PC-3 (cell line): ENCODE measurements at regions not wholly inside any gene's neighbourhood (a gene's known extent, or its start where the extent isn't known, plus 50 kb on each side); places are given as distances from the start of the nearest gene placed in this dataset.
A peak's percentile ranks its signal among the peaks of the same experiment; 100 is the strongest.

Experiments used
- ATAC-seq: fragments of 200-7000 bp; cut with Tn5 transposase; 2 replicates; pipeline ENCODE4 v1.9.1; 2020; ENCODE audit warnings: mild to moderate bottlenecking, moderate library complexity
- BruUV-seq: library from RNA; stranded (reverse); fragments of 400-500 nt; replicated peaks from 2 replicates; lab custom pipeline; 2021; lab: Mats Ljungman, UMichigan
- CTCF ChIA-PET: fragments of 300-600 bp; sonication (Branson Sonifier 250); formaldehyde crosslinking; loops from one replicate; lab custom pipeline; 2022; ENCODE audit warnings: antibody characterized with exemption; lab: Charles Lee
- POLR2A ChIA-PET: fragments of 300-600 bp; sonication (Branson Sonifier 250); formaldehyde crosslinking; loops from one replicate; lab custom pipeline; 2022; ENCODE audit warnings: antibody characterized with exemption; ENCODE audit not compliant: unreplicated experiment; lab: Charles Lee
- DNase-seq: peaks from one replicate; pipeline ENCODE4 v3.0.0-alpha.2; 2015
- H2AFZ ChIP-seq: fragments of 300-600 bp; sonication (generic); 2 replicates; pipeline ENCODE4 v1.6.0; 2016; ENCODE audit warnings: antibody characterized with exemption, low read length
- H3F3A ChIP-seq: fragments of 300-600 bp; sonication (generic); one replicate; pipeline ENCODE4 v1.6.0; 2017; ENCODE audit warnings: antibody characterized with exemption, low read length, control low read depth, mild to moderate bottlenecking; ENCODE audit not compliant: unreplicated experiment
- H3K27ac ChIP-seq: fragments of 300-600 bp; sonication (generic); 2 replicates; pipeline ENCODE4 v1.5.1; 2016; ENCODE audit warnings: mild to moderate bottlenecking, low read length
- H3K27me3 ChIP-seq: fragments of 300-600 bp; sonication (generic); 2 replicates; pipeline ENCODE4 v1.6.1; 2016; ENCODE audit warnings: low read length, mixed read lengths
- H3K36me3 ChIP-seq: fragments of 300-600 bp; sonication (generic); 2 replicates; pipeline ENCODE4 v1.6.1; 2016; ENCODE audit warnings: low read depth, mixed run types, low read length, mixed read lengths
- H3K4me1 ChIP-seq: fragments of 300-600 bp; sonication (generic); 2 replicates; pipeline ENCODE4 v1.5.1; 2016; ENCODE audit warnings: low read length; ENCODE audit not compliant: insufficient read depth
- H3K4me2 ChIP-seq: fragments of 300-600 bp; sonication (generic); 2 replicates; pipeline ENCODE4 v1.6.0; 2016; ENCODE audit warnings: low read length
- H3K4me3 ChIP-seq: fragments of 300-600 bp; sonication (generic); 2 replicates; pipeline ENCODE4 v1.5.1; 2016; ENCODE audit warnings: mild to moderate bottlenecking, low read length, mixed read lengths
- H3K79me2 ChIP-seq: fragments of 300-600 bp; sonication (generic); 2 replicates; pipeline ENCODE4 v1.6.1; 2017; ENCODE audit warnings: low read length, mixed read lengths
- H3K9ac ChIP-seq: fragments of 300-600 bp; sonication (generic); 2 replicates; pipeline ENCODE4 v1.6.0; 2016; ENCODE audit warnings: mild to moderate bottlenecking, low read length
- H3K9me2 ChIP-seq: fragments of 300-600 bp; sonication (generic); replicated peaks from 2 replicates; pipeline ENCODE4 v1.6.1; 2016; ENCODE audit warnings: mixed run types, low read length, mixed read lengths
- H3K9me3 ChIP-seq: fragments of 300-600 bp; sonication (generic); 2 replicates; pipeline ENCODE4 v1.6.1; 2016; ENCODE audit warnings: low read length, mixed read lengths
- H4K20me1 ChIP-seq: fragments of 300-600 bp; sonication (generic); 2 replicates; pipeline ENCODE4 v1.6.1; 2016; ENCODE audit warnings: low read length, mixed read lengths
- CTCF ChIP-seq: fragments of 300-600 bp; sonication (generic); conservative IDR thresholded peaks from 2 replicates; pipeline ENCODE4 v1.5.1; 2017; ENCODE audit warnings: antibody characterized with exemption, low read depth, mild to moderate bottlenecking, low read length
- EZH2 ChIP-seq: fragments of 300-600 bp; sonication (generic); IDR thresholded peaks from one replicate; pipeline ENCODE4 v1.6.1; 2017; ENCODE audit warnings: antibody characterized with exemption, mild to moderate bottlenecking, low read length; ENCODE audit not compliant: unreplicated experiment
- EZH2phosphoT487 ChIP-seq: fragments of 300-600 bp; sonication (generic); IDR thresholded peaks from 2 replicates; pipeline ENCODE4 v1.6.1; 2018; ENCODE audit warnings: mild to moderate bottlenecking, antibody characterized with exemption, low read length, borderline replicate concordance
- intact Hi-C: fragments of 100-400 bp; cut with micrococcal nuclease; formaldehyde crosslinking; loops from 2 replicates; pipeline ENCODE4 v1.9.0; 2023

DNA sequence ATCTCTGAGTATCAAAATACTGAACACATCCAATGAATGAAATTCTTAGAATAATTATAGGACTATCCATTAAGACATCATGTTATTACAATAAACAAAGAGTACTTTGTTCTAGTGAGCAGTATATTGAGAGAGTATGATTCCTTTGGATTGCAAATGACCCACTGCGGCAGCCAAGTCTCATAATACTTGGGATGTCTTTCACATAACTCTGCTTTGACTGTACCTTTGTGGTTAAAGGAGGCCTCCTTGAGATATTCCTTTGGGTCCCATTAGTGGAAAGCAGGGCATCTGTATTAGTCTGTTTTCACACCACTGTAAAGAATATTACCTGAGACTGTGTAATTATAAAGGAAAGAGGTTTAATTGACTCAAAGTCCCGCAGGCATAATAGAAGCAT, 593.8 kb downstream of the TRHDE start:
- BruUV-seq, result no TSS peak
- Histone ChIP-seq H3K4me1 (no peaks in the 10 kb centered on the region), H3K9ac (no peak overlapping the region), H4K20me1 (no peaks in the 10 kb centered on the region), H3K27me3 (no peaks in the 10 kb centered on the region), H3K4me2 (no peak overlapping the region), H3K36me3 (no peaks in the 10 kb centered on the region), H3K79me2 (no peaks in the 10 kb centered on the region), H3K9me3 (no peaks in the 10 kb centered on the region), H3K27ac (no peak overlapping the region), H3K9me2 (no peaks in the 10 kb centered on the region), H3K4me3 (no peak overlapping the region), H2AFZ (no peak overlapping the region), H3F3A (no peaks in the 10 kb centered on the region)
- ChIA-PET CTCF (no interaction called here), POLR2A (no interaction called here)
- no peak for DNase-seq
- ATAC-seq, result no peak
- TF ChIP-seq EZH2phosphoT487, result no peak
- TF ChIP-seq EZH2, result no peak
- TF ChIP-seq CTCF, result no peak
- intact Hi-C loops, result no loop called here

- Histone ChIP-seq H2AFZ (no peak overlapping the region), H3K9ac (no peak overlapping the region), H3K9me2 (no peaks in the 10 kb centered on the region), H3K27ac (no peak overlapping the region), H3K9me3 (no peaks in the 10 kb centered on the region), H3F3A (no peaks in the 10 kb centered on the region), H3K4me2 (no peak overlapping the region), H3K27me3 (no peaks in the 10 kb centered on the region), H3K4me3 (no peak overlapping the region), H3K4me1 (no peaks in the 10 kb centered on the region), H3K79me2 (no peaks in the 10 kb centered on the region), H4K20me1 (no peaks in the 10 kb centered on the region), H3K36me3 (no peaks in the 10 kb centered on the region)
- BruUV-seq, result no TSS peak
- TF ChIP-seq EZH2 (no peak), EZH2phosphoT487 (no peak), CTCF (no peak)
- ChIA-PET CTCF (no interaction called here), POLR2A (no interaction called here)
- intact Hi-C loops, result no loop called here
- ATAC-seq, result no peak
- DNase-seq, result peak; percentile 4
Measured at GRCh38 chr12:72869024-72869423, 596.9 kb downstream of the TRHDE start.

DNA sequence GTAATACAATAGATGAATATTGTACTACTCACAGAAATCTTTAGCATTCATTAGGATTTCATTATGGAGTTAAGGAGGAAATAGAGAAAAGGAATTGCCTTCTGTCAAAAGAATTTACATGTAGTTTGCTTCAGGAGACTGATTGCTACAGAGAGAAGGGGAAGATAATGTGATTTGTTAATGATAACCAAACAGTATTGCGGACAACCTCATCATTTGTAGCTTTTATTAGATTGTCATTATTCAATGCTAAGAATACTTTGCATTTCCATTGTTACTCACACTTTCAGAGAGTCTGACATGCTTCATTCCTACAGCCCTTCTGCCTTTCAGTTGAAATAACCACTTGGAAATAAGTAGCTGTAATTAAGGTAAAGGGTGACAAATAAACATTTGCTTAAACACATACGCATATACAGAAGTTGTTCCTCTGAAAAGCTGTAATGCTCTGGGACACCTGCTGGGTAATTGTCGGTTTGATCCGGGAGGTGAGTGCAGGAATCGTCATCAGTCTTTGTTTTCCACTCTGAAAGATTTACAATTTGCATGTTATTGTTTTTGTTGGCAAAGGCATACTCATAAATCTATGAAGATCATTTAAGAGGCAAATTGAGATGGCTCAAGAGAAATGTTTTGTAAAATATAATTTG, 600.2 kb downstream of the TRHDE start:
- H3K9me3 ChIP-seq, result peaks cover 15% of the 10 kb centered on the region
- POLR2A ChIA-PET, result no interaction called here
- no peak overlapping the region for H2AFZ ChIP-seq
- no TSS peak for BruUV-seq
- no peaks in the 10 kb centered on the region for H3K4me1 ChIP-seq
- no peak for TF ChIP-seq CTCF
- DNase-seq (no peak), ATAC-seq (no peak)
- no peak overlapping the region for H3K4me2 ChIP-seq
- CTCF ChIA-PET, result no interaction called here
- H3K9ac ChIP-seq, result no peak overlapping the region
- no peaks in the 10 kb centered on the region for H3K36me3 ChIP-seq
- no peak overlapping the region for H3K4me3 ChIP-seq
- no peaks in the 10 kb centered on the region for H3K27me3 ChIP-seq
- H3K9me2 ChIP-seq, result no peaks in the 10 kb centered on the region
- H3K79me2 ChIP-seq, result no peaks in the 10 kb centered on the region
- H3K27ac ChIP-seq, result no peak overlapping the region
- no peaks in the 10 kb centered on the region for H4K20me1 ChIP-seq
- intact Hi-C loops, result no loop called here
- H3F3A ChIP-seq, result no peaks in the 10 kb centered on the region
